Activated CD4-positive, alpha-beta T cell treated with anti-CD3 and anti-CD28 coated beads, Interleukin-10, Interleukin-2, amounts not matched to agents 100 ng/mL and 50 ng/mL, durations not matched to agents 16 hours and 8 hours (primary cell): ENCODE measurements at regions not wholly inside any gene's neighbourhood (a gene's known extent, or its start where the extent isn't known, plus 50 kb on each side); places are given as distances from the start of the nearest gene placed in this dataset.
"Not testable (repeated sequence)": the region's sequence is repeated elsewhere in the genome, so short reads cannot be mapped to it uniquely, and the experiment has no call there.

Experiments used
- DNase-seq: peaks from one replicate; pipeline ENCODE4 v3.0.0-alpha.2; 2020

GRCh38 chr1:118445156-118445555 lies 260.1 kb upstream of the SPAG17 start:
- DNase-seq = no peak

GRCh38 chr1:118442214-118442613 lies 257.2 kb upstream of the SPAG17 start:
- no peak for DNase-seq

GRCh38 chr1:118437664-118438063 lies 252.6 kb upstream of the SPAG17 start:
- DNase-seq = no peak

GRCh38 chr1:118429856-118430255 lies 244.8 kb upstream of the SPAG17 start:
- no peak for DNase-seq

- DNase-seq = no peak
Measured at GRCh38 chr1:118421868-118422350, 236.9 kb upstream of the SPAG17 start.

- no peak for DNase-seq
Measured at GRCh38 chr1:118404024-118404423, 219.0 kb upstream of the SPAG17 start.

GRCh38 chr1:118397496-118397859 lies 212.4 kb upstream of the SPAG17 start:
- DNase-seq = no peak

- no peak for DNase-seq
Measured at GRCh38 chr1:118396829-118397495, 211.9 kb upstream of the SPAG17 start.

GRCh38 chr1:118396279-118396678 lies 211.3 kb upstream of the SPAG17 start:
- no peak for DNase-seq

- DNase-seq = no peak
Measured at GRCh38 chr1:118395430-118395991, 210.5 kb upstream of the SPAG17 start.

- DNase-seq = no peak
Measured at GRCh38 chr1:118390955-118391354, 205.9 kb upstream of the SPAG17 start.

GRCh38 chr1:118388301-118388959 lies 203.4 kb upstream of the SPAG17 start:
- no peak for DNase-seq

GRCh38 chr1:118381197-118381869 lies 196.3 kb upstream of the SPAG17 start:
- DNase-seq = no peak

GRCh38 chr1:118377183-118377582 lies 192.2 kb upstream of the SPAG17 start:
- DNase-seq = not testable (repeated sequence)

- DNase-seq = no peak
Measured at GRCh38 chr1:118371612-118372011, 186.6 kb upstream of the SPAG17 start.

GRCh38 chr1:118370861-118371260 lies 185.8 kb upstream of the SPAG17 start:
- no peak for DNase-seq

GRCh38 chr1:118366286-118366685 lies 181.3 kb upstream of the SPAG17 start:
- DNase-seq = no peak

- DNase-seq = no peak
Measured at GRCh38 chr1:118364882-118365281, 179.9 kb upstream of the SPAG17 start.

GRCh38 chr1:118363396-118363795 lies 178.4 kb upstream of the SPAG17 start:
- no peak for DNase-seq

GRCh38 chr1:118360817-118361216 lies 175.8 kb upstream of the SPAG17 start:
- no peak for DNase-seq

GRCh38 chr1:118346936-118347335 lies 161.9 kb upstream of the SPAG17 start:
- no peak for DNase-seq

GRCh38 chr1:118340928-118341910 lies 156.2 kb upstream of the SPAG17 start:
- DNase-seq = no peak
